GM10266 (cell line): ENCODE measurements at regions not wholly inside any gene's neighbourhood (a gene's known extent, or its start where the extent isn't known, plus 50 kb on each side); places are given as distances from the start of the nearest gene placed in this dataset.
A peak's percentile ranks its signal among the peaks of the same experiment; 100 is the strongest.

Experiments
- DNase-seq: peaks from one replicate; pipeline ENCODE4 v3.0.0; 2012; ENCODE audit errors: extremely low spot score
- TF ChIP-seq, protein P1 (sequence below): IDR thresholded peaks from 2 replicates; pipeline ENCODE4 v1.5.1; 2012; ENCODE audit warnings: mild to moderate bottlenecking, low read depth; ENCODE audit not compliant: control insufficient read depth, insufficient read depth; ENCODE audit errors: missing control alignments

- no peak for DNase-seq
- TF ChIP-seq, protein P1, sequence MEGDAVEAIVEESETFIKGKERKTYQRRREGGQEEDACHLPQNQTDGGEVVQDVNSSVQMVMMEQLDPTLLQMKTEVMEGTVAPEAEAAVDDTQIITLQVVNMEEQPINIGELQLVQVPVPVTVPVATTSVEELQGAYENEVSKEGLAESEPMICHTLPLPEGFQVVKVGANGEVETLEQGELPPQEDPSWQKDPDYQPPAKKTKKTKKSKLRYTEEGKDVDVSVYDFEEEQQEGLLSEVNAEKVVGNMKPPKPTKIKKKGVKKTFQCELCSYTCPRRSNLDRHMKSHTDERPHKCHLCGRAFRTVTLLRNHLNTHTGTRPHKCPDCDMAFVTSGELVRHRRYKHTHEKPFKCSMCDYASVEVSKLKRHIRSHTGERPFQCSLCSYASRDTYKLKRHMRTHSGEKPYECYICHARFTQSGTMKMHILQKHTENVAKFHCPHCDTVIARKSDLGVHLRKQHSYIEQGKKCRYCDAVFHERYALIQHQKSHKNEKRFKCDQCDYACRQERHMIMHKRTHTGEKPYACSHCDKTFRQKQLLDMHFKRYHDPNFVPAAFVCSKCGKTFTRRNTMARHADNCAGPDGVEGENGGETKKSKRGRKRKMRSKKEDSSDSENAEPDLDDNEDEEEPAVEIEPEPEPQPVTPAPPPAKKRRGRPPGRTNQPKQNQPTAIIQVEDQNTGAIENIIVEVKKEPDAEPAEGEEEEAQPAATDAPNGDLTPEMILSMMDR: no peak
Observed at GRCh38 chr2:140002110-140002509, 1221.9 kb upstream of the NXPH2 start.

GRCh38 chr2:139992711-139993345, 1212.6 kb upstream of the NXPH2 start:
- DNase-seq: peak; percentile 16
- TF ChIP-seq, protein P1: no peak

DNA sequence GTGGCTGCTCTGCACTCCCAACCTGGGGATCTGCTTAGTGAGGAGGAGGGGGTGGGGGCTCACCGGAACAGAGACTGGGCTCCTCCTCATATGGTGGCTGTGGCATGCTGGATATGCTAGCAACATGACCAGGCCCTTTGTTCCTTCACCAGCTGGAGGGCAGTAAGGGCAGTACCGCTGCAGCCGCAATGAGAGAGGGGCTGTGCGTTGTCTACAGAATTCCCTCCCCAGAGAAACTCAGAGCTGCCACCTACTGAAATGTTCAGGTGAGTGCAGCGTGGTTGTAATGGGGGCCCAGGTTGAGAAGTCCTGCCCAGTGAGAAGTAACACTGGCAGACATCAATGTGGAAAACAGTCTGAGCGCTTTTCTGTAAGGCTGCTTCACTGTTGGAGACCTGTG, 1211.9 kb upstream of the NXPH2 start:
- TF ChIP-seq, protein P1: no peak
- DNase-seq: peak; percentile 5

DNA sequence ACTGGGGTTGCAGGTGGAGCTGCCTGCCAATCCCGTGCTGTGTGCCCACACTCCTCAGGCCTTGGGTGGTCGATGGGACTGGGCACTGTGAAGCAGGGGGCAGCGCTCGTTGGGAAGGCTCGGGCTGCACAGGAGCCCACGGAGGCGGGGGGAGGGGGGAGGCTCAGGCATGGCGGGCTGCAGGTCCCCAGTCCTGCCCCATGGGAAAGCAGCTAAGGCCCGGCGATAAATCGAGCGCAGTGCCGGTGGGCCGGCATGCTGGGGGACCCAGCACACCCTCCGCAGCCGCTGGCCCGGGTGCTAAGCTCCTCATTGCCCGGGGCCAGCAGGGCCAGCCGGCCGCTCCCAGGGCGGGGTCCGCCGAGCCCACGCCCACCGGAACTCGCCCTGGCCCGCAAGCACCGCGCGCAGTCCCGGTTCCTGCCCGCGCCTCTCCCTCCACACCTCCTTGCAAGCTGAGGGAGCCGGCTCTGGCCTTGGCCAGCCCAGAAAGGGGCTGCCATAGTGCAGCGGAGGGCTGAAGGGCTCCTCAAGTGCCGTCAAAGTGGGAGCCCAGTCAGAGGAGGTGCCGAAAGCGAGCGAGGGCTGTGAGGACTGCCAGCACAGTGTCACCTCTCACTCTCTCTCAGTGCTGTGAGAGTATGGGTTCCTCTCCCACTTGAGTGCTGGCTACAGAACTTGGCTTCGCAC, 1210.6 kb upstream of the NXPH2 start:
- TF ChIP-seq, protein P1: no peak
- no peak for DNase-seq

GRCh38 chr2:139969323-139969722, 1189.1 kb upstream of the NXPH2 start:
- no peak for DNase-seq
- TF ChIP-seq, protein P1: no peak

DNA sequence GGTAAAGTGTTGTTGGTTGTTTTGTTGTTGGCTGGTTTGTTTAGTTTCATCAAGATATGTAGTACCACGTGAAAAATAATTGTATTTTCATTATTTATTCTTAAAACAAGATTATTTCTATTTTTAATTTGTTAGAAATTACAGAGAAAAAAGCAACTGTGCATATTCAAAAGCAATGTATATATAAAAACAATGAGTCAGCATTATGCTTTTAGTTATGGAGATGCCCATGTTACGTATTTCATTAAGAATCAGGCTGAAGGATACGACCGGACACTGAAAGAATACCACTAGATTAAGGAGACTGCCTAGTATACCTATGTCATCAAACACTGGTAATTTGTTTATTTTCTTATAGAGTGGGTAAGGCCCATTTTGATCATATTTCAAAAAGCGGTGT, 1188.4 kb upstream of the NXPH2 start:
- TF ChIP-seq, protein P1: no peak
- DNase-seq: no peak

GRCh38 chr2:139967665-139968064, 1187.5 kb upstream of the NXPH2 start:
- TF ChIP-seq, protein P1: no peak
- DNase-seq: no peak
